HG02938 (cell line): ENCODE measurements at regions not wholly inside any gene's neighbourhood (a gene's known extent, or its start where the extent isn't known, plus 50 kb on each side); places are given as distances from the start of the nearest gene placed in this dataset.

Experiments
- ATAC-seq: cut with Tn5 transposase; IDR thresholded peaks from one replicate; pipeline ENCODE4 v1.9.1; 2021; ENCODE audit warnings: mild to moderate bottlenecking, moderate library complexity; ENCODE audit not compliant: unreplicated experiment

DNA sequence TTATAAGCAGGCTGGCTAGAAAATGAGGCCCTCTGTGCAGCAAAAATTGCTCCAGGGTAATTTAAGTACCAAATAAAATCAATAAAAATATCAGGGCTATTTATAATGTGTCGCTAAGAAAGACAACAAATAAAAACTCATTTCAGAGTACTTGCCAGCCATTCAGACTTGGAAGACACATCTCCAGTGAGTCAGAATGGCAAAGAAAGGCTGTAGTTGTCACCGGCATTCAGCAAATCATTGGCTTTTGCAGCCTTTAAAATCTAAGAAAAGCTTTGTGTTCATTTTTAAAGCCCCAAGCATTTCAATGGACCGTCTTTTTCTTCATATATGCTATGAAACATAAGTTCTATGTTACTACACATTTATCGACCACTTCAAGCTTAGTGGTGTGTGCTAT is 141.1 kb upstream of the HNMT start:
- no peak for ATAC-seq

- ATAC-seq = no peak
These were observed 139.8 kb upstream of the HNMT start for GRCh38 chr2:137824501-137824900.

DNA sequence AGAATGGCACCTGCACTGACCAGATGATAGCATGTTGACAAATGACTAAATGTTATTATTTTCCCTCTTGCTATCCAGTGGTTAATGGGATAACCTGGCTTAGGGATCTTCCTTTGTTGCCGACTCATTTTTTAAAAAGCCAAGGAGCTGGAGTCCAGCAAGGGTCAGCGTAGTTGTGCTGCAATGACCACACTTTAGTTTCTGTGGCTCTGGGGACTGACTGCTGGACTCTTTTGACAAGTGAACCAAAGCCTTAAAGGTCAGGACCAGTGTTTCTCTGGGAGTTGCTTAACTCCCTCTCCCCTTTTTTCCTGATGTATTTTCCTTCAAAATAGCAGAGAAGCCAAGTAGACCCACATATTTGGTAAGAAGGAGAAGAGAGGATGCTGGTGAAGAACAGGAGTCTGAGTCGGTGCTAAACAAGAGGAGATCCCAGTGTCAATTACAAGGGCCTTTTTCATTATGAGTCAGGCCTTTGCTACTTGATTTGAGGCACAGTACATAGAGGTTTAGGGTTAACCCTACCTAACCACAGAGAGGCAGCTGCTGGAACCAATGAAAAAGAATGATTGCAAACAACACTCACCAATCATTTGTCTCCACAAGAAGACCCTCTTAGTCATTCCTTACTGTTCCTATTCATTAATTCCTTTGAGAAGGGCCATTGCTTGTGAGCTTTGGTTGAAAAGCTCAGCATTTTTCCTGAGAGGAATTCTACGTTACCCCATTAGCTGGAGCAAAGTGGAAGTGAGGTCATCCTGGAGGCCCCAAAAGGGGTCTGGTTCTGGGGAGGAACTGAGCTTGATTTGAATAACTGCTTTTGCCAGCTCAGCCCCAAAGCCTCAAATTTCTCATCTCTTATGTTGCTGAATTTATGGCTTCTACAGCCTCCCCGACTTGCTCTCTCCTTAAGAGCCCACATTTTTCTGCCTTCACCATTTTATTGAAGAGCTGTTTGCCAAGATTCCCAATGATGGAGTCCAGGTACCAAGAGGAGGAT is 137.6 kb upstream of the HNMT start:
- ATAC-seq = peak; percentile 97

- no peak for ATAC-seq
These were observed 135.6 kb upstream of the HNMT start for GRCh38 chr2:137828624-137829023.

- ATAC-seq = no peak
These were observed 135.0 kb upstream of the HNMT start for GRCh38 chr2:137829251-137829650.

DNA sequence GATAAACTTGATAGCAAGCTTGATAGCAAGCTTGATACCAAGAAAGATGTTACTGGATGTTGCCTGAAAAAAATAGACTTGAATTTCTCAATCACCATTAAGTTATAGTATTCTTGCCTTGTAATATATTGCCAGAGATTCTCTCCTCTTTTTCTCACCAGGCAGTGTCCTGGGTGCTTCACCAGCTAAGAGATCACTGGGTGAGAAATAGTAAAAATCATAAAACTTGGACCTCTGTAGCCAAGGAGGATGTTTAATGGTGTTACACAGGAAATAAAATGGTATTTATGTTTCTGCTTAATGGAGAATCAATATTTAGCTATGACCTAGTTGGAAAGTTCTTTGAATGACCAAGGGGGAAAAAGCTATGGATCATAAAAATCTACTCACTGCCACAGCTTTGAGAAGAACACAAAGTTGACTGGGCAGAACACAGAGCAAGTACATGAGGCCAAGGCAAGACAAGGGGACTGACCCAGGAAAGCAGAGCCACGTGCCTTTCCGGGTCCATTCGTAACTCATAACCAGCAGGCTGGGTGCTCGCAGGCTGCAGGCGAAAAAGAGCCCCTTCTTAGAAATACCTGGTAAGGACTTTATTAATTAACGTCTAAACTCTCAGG is 129.4 kb upstream of the HNMT start:
- ATAC-seq = no peak

DNA sequence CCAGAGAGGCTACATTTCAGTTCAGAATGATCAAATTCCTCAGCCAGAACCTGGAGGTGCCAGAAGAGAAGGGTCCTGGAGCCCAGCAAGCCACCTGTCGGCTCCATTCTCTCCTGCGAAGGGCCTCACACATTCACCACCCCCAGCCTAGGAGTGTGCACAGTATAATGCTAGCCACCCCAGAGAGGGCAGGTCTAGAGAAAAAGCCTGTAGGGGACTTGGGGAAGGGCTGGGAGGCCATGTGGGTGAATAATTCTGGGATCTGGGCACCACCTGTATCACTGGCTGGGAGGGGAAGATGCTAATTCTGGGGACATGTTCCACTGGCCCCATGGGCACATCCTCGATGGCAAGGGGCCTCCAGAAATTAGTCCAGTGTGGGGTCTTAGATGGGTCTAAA is 127.6 kb upstream of the HNMT start:
- ATAC-seq = no peak

DNA sequence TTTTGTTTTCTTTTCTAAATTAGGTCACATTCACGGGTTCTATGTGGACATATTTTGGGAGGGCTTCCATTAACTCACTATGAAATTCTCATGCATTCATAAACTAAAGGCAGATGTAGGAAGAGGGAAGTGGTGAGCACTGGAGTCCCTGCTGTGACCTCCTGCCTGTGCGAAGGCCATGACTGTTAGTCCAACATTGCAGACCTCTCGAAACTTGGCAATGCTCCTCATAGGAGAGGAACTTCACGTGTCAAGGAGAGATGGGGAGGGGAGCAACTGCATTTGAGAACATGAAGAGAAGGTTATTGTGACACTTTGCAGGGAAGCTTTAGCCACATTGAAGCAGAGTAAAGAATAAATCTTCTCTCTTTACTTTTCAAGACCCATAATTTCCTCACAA is 126.4 kb upstream of the HNMT start:
- ATAC-seq = no peak

DNA sequence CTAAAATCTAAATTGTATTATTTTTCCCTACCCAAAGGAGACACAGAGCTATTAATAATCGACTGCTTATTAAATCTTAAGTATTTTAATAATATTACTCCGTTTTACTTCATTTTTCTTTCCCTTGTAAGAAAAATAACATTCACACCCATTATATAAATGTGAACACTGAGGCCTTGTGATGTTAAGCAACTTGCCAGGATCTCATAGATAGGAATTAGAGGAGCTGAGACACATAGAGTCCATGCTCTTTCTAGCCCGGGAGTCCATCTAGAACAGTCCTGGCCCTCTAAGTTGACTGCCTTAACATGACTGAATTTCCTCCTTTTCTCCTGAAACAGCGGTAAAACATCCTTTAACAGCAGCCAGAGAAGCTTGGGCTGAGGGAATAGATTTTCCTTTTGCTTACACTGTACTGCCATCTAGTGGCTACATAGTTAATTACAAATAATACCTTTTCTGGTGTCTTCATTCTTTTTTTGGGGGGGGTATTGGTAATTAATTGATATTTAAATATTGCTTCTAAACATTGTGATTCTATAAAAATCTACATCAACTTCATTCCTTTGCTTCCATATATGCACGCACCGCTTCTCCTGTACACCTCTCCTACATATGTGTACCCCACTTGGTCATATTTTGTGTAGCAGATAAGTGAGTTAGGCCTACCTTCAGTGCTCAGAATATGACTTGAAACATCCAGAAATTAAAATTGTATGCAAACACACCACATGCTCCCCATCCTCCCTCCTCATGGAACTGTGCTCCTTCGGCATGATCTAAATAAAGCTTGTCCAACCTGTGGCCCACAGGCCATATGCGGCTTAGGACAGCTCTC is 125.8 kb upstream of the HNMT start:
- ATAC-seq = peak; percentile 64

DNA sequence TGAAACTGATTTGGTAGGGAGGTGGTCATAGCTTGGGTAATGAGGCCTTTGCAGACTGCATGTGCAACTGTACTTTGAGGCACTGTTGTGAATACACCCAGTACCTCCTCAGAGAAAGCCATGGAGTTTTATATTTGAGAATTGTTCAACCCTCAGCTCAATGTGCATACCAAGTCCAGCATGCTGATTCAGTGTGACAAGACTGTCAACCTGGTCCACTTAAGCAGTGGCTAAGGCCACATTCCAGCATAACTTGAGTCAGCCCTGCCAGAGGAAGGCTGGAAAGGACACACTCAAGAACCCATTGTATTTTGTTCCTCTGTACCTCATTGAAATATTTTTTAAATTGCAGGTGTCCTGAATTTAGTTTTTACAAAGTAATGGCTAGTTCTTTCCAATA is 121.8 kb upstream of the HNMT start:
- ATAC-seq = no peak

GRCh38 chr2:137842952-137843351 is 121.3 kb upstream of the HNMT start:
- ATAC-seq = no peak

DNA sequence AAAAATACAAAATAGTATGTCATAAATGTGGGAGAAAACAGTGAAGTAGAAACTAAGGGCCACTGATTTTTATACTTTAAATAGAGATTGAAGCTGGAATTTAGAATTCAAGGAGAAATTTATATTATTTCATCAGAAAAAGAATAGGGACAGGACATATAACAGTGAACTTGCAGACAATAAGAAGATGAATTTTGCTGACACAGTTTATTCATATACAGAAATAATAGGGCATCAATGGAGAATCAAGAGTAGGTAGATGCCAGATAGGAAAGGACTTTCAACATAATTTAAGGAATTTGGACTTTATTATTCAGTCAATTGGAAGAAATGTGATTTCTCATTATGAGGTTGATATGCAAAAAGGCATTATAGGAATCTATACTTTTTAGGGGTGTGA is 118.9 kb upstream of the HNMT start:
- ATAC-seq = no peak

DNA sequence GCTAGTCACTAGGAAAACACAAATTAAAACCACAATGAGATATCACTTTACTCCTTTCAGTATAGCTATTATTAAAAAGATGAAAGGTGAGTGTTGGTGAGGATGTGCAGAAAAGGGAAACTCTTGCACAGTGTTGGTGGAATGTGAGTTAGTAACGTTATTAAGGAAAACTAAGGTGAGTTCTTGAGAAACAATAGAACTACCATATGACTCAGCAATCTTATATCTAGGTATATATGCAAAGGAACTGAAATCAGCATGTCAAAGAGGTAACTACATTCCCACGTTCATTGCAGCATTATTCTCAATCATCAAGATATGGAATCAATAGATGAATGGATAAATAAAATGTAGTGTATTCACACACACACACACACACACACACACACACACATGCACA is 117.3 kb upstream of the HNMT start:
- no peak for ATAC-seq

- no peak for ATAC-seq
These were observed 116.8 kb upstream of the HNMT start for GRCh38 chr2:137847443-137847842.

DNA sequence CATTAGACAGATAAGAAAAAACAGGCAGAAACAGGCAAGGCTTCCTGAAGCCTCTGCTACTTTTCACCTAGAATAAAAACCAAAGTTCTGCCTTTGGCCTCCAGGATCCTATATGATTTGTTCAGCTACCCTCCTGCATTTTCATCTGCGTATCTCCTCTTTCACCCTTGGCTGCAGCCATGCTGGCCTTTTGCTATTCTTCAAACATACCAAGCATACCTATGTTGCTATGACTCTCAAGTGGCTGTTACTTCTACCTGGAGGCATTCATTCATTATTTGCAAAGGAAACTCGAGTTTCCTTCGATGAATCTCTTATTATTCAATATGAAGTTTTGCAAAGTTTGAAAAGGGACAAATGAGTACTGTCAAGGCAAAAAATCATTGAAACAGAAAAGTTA is 106.4 kb upstream of the HNMT start:
- ATAC-seq = no peak

DNA sequence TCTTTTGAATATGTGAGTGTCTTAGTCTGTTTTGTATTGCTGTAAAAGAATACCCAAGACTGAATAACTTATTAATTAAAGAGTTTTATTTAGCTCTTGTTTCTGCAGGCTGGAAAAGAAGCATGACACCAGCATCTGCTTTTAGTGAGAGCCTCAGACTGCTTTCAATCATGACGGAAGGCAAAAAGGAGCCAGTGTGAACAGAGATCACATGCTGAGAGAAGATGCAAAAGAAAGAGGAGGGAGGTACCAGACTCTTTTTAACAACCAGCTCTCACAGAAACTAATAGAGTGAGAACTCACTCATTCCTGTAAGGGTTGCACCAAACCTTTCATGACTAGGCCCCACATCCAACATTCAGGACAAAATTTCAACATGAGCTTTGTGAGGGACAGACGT is 101.6 kb upstream of the HNMT start:
- ATAC-seq = no peak

- ATAC-seq = peak; percentile 53
These were observed 98.2 kb upstream of the HNMT start for GRCh38 chr2:137865954-137866540.

DNA sequence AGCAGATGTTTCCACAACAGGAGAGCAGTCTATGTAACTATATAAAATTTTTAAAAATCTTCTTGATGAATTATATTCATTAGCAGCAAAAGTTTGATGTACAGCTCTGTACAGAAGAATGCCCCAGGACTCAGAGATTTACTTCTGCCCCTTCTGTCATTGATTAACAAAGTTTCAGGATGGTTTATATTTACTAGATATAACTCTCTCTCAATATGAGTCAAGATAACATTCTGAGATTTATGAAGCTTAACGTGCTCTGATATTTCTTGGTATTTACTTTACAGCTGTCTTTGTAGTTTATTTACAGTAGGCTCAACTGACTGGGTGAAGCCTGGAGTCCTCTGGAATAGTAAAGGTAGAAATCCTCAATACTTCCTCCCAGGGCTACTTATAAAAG is 93.6 kb upstream of the HNMT start:
- ATAC-seq = peak; percentile 83

- ATAC-seq = peak; percentile 60
These were observed 91.7 kb upstream of the HNMT start for GRCh38 chr2:137872577-137872976.

GRCh38 chr2:137873536-137874244 is 90.6 kb upstream of the HNMT start:
- ATAC-seq = no peak
